NCI-H146 treated with DMSO at 0.1 percent for 48 hours (cell line): ENCODE measurements at regions not wholly inside any gene's neighbourhood (a gene's known extent, or its start where the extent isn't known, plus 50 kb on each side); places are given as distances from the start of the nearest gene placed in this dataset.

Experiments used
- DNase-seq: peaks from one replicate; lab custom pipeline; 2025; ENCODE audit not compliant: unreplicated experiment; lab: John Stamatoyannopoulos, UW

DNA sequence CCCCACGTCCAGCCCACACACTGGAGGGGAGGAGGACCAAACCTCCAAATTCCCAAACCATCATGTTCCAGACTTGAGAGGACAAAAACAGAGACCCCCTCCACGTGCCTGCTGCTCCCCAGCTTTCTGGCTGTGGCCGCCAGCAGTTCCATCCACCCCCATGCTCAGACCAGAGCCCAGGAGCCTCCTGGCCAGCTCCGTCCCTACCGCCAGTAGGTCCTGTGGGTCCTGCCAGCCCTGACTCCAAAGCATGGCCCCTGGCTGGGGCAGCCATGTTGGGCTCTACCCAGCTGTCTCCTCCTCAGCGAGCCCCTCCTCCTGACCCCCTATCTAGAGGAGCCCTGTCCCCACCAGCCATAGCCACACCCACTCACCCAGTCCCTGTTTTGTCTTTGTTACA is 227.3 kb upstream of the RTL1 start:
- no peak for DNase-seq

DNA sequence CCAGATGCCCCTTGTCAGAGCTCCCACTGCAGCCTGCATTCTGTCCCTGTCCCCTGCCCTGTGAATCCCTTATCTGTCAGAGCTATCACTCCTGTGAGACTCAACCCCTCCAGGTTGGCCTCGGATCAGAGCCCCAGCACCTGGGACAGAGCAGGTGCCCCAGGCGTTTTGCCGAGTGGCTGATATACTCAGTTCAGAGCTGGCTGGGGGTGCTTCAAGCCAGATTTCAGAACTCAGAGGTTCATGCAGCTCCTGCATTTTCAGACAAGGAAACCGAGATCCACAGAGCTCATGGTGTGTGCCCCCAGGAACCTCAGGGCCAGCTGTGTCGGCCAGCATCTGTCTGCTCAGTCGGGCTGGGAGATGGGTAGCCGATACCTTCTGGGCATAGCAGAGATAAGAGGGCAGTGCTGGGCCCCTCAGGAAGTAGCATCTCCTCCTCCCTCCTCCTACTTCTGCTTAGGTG is 228.0 kb upstream of the RTL1 start:
- no peak for DNase-seq

DNA sequence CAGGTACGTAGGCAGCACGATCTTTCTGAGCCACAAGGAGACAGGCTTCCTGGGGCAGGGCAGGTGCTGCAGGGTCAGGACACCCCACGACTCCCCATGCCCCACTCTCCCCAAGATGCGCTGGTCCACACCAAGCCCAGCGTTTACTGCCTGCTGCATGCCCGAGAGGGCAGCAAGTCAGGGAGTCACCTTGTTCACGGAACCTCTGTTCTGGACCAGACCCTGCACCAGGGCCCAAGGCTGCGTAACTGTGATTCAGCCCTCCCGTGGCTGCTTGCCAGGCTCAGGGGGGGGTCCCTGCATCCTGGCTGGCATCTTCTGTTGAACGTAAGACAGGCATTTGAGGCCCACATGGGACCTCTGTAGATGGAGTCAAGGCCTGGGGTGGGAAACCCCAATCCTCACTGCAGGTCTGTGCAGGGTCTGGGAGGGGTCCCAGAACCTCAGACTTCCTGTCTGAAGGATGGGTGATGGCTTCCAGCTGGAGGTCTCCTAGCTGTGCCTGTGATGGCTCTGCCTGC is 228.6 kb upstream of the RTL1 start:
- DNase-seq = no peak

DNA sequence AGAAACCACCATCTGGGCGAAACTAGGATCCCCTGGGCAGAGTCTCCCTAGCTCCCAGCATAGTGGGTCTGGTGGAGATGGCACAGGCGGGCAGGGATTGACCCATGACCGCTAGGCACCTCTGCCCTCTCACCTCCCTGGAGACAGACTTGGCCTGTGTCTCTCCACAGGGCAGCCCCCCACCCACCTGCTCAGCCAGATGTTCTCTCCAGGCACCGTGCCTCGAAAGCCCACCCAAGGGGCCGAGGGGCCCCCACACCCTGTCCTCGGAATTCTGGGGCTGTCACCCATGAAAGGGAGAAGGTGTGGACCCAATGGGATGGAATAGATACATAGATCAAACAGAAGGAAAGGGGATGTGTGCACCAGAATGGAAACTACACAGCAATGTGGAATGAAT is 229.1 kb upstream of the RTL1 start:
- DNase-seq = no peak

DNA sequence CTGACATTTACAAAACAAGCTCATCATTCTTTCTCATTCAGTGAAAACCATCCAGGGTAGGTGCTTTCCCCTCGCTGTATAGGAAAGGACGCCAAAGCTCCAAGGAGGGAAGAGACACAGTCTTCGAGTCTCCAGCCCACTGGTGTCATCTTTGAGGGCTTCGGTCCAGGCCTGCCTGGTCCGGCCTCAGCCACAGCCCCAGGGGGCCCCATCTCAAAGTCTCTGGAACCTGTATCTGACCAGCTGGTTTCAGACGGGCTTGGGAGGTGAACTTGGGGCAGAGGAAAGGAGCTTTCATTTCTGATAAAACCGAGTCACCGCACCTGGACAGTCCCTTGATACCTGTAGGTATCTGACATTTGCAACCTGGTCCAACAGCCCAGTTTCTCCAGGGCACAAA is 229.5 kb upstream of the RTL1 start:
- no peak for DNase-seq

DNA sequence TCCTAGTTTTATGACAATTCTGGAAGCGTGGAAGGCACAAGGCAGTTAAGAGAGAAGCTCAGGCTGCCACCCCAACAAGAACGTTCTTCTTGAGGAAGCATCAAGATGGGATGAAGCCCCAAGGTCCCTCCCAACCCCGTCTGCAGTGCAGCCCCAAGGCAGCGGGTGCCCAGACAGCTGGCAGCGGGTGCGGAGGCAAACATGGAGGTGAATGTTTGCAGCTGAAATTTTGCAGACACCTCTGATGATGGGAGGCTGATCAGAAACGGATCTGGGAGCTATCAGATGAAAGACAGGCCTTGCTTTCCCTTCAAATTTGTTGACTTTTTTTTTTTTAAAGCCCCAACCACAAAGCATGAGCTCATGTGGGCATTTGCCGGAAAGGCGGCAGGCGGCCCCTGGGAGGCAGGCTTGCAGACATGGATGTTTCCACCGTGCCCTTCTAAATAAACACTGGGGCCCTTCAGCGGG is 230.7 kb upstream of the RTL1 start:
- DNase-seq = no peak

DNA sequence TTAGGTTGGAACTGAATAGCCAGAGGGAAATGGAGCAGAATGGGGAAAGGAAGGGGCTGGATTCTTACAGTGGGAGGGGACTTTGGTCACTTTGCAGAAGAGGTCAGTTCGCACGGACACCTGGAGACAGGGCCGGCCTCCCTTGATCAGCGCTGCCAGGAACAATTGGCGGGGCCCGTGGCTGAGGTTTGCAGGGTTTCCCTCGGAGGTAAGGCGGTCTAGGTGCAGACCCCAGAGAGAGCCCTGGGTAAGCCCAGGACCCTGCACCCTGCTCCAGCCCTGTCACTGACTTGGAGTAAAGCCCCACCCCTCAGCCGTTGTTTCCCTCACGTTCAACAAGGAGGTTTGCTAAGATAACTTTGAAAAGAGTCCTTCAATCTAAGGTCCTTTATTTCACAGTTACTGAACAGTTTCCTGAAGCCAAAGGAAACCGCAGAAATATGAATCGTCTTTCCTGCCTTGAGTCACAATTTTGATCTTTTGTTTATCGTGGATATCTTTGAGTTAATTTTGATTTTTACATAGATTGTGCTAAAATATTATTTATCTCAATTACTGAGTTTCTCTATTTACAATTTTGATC is 231.4 kb upstream of the RTL1 start:
- DNase-seq = no peak

DNA sequence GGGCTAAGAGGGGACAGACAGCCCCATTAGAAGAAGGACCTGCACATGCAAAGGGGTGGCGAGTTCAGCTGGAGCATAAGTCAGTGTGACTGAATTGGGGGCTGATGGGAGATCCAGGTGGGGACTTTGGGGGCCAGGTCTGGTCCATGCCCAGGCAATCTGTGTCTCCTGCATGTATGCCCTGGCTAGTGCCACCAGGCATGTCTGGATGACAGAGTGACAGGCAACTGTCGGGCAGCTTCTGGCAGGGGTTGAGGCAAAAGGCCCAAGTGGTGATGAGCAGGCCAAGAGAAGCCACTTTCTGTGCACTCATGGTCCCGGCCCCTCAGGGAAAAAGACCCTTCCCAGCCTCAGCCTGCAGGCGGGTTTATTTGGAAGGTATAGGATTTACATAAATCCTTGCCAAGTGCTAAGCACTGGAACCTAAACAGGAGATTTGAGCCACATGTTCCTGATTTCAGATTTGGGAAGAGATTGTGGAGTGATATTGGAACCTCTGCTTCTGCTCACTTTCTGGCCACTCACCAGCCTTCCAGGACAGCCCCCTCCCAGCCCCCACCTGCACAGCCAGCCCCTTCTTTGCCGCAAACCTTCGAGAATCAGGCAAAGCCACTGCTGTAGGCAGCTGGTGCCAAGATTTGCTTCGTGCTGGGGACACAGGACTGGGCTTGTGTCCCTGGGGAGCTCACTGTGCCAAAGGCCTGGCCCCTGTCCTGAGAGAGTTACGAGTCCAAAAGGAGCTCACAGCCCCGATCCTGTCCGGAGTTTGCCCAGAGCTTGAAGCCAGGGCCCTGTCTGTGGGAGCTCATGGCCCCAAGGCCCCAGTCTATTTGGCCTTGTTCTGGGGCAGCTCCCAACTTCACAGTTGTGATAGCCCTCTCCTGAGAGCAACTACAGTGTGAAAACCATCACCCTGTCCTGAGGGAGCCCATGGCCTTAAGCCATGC is 232.5 kb upstream of the RTL1 start:
- DNase-seq = no peak

DNA sequence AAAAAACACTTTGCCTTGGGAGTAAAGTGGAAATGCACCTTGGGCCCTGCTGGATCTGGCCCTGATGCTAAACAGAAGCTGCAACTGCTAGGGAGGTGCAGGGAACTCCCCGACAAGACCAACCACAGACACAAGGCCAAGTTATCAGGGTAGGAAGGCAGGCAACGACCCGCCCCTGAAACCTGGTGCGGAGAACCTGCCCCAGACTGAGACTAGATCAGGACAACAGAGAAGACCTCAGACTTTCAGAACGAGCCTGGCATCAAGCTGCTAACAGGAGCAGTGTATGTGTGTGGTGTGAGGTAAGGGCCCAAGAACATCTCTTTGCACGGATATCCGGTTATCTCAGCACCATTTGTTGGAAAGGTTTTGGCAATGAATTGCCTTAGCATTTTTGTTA is 233.7 kb upstream of the RTL1 start:
- DNase-seq = no peak

DNA sequence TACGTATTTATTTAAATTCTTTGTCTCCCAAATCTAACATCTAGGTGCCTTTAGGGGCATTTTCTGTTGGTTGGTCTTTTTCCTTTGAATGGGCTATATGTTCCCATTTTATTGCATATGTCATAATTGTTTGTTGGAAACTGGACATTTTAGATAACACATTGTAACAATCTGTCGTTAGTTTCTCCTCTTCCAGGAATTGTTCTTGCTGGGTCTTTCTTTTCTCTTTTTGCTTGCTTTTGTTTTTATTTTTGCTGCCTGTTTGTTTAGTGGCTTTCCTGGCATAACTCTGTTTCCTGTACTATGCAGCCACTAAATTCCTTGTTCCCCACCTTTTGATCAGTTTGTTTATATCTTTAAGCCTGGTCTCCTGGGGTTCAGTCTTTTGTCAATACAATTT is 244.3 kb upstream of the RTL1 start:
- DNase-seq = no peak

DNA sequence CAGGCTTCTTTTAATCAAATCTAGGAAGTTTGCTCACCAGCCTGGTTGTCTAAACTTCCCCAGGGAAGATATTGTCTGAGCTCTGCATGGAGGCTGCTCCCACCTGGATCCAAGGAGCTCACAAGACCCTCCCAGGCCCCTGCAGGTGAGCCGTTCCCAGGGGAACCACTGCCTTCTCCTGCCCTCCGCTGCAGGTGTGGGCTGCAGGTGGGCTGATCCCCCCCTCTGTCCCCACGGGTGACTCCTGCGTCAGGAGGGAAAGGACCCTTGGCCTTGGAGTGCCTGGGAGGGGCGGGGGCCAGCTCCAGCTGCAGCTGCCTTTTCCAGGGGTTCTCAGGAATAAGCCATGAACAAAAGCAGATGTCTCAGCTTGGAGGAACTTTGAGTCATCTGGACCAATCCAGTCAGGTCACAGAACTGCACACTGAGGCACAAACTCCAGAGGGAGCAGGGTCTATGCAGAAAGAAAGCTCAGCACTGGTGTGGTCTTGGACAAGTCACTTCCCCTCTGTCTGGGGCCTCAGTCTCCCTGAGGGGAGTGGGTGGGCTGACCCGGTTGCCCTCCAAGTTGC is 246.6 kb upstream of the RTL1 start:
- DNase-seq = no peak

DNA sequence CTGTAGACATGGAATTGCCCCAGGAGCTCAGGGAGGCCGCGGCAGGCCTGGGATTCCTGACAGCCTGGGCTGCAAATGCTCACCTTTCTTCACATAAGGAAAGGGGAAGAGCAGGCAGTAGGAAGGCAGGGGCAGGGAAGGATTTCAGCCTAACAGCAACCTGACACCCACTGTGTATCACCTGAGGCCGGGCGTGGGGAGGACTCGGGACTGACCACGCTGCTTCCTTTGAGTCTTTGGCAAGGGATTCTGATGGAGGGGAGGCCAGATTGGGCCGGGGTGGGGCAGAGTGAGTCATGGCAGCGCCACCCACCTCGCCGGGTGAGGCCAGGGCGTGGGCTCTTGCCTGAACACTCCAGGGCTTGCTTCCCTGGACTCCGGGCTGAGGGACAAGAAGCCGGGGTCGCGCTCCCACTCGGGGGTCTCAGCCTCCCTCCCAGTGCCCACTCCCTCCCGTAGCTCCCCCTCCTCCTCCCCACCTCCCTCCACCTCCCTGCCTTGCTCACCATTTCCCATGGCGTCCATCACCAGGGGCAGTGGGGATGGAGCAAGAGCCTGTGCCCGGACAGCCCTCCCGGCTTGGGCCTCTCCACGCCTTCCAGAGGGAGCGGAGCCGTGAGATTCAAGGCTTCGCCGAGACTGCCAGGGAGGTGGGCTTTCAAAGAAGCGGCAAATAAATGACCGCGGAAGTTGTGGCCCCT is 247.9 kb upstream of the RTL1 start:
- no peak for DNase-seq

DNA sequence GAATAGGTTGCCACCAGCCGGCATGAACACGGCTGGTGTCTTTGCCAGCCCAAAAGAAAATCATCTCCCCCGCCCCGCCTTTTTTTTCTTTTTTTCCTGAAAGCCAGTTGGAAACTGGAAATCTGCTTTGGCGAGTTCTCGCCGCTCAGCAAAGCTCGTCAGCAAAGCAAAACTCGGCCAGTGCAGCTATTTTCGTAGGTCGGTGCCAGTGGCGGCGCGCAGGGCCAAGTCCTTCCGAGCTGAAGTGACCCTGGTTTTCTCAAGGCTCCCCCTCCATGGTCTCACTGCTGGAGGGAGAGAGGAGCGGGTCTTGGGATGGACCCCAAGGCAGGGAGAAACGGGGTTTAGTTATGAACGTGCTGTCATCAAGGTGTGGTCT is 248.4 kb upstream of the RTL1 start:
- DNase-seq = no peak

DNA sequence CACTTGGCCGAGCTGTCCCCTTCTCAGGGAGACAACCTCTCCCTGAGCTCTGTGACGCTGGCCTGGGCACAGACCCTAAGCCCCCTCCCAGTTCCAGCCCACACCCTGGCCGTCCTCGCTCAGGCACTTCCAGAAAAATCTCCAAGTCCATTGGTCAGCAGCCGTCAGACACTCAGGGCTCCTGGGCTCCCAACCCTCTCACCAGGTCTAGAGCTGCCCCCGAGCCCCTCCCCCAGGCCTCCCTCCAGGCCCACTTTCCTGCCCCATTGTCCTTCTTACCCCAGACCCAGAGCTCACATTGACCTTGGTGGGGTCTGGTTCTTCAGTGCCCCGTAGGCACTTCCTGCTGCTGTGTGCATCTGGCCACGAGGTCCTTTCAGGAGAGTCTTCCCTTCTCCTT is 249.3 kb upstream of the RTL1 start:
- no peak for DNase-seq

DNA sequence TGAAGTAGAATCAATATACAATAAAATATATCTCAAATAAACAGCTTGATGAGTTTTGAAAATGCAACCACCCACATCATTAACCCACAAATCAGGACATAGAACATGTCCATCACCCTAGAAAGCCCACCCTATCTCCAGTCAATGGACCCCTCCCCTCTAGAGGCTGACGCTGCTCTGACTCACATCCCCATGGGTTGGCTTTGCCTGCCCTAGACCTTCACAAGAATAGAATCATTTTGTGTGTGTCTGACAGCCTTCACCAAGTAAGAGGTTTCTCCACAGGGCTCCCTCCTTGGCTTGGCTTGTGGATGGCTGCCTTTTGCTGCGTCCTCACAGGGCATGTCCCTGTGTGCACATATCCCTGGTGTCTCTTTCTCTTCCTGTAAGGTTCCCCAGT is 250.2 kb upstream of the RTL1 start:
- DNase-seq = no peak

DNA sequence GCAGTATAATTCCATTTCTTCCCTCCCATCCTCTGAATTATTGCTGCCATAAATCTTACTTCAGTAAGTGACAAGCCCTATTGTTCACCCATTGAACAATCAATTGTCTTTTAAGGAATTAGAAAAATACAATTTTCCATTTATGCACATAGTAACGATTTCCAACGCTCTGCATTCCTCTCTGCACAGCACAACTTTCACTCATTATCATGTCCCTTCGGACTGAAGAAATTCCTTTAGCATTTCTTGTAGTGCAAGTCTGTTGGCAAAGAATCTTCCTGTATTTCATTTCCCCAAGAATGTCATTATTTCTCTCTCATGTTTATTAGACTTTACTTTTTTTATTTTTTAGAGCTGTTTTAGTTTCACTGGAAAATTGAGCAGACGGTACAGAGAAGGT is 252.1 kb upstream of the RTL1 start:
- no peak for DNase-seq

DNA sequence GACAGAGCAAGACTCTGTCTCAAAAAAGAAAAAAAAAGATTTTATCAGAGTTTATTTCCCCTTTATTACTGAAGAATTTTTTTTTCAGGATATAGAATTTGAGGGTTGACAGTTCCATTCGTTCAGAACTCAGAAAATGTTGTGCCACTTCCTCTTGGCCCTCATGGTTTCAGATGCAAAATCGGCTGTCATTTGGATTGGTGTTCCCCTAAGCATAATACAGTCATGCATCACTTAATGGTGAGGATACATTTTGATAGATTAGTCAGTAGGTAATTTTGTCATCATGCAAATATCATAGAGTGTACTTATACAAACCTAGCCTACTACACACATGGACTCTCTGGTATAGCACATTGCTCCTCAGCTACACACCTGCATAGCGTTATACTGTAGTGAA is 263.9 kb upstream of the RTL1 start:
- no peak for DNase-seq

DNA sequence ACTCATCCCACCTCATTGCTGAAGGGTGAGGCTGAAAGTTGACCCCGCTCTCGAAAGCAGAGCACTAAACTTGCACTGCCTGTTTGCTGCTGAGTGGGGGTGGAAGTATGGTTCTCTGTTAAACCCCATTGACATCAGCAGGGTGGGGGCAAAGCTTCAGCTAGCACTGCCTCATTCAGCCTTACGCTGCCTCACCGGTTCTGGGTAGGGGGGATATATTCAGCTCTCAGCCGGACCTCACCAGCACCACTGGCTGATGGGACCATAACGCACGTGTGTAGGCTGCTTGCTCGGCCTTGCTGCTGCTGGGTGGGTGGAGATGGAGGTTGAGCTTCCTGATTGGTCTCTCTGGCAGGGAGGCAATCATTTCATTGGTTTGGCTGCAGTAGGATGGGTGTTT is 265.7 kb upstream of the RTL1 start:
- DNase-seq = no peak

DNA sequence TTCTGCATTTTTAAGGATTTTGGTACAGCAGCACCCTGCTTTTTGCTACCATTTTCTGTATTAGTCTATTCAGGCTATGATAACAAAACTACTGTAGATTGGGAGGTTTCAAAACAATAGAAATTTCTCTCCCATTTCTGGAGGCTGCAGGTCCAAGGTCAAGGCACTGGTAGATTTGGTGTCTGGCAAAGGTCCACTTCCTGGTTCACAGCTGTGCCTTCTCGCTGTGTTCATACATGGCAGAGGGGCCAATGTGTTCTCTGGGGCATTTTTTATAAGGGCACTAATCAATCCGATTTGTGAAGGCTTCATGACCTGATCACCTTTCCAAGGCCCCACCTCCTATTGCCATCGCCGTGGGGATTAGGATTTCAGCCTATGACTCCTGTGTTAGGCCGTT is 268.1 kb upstream of the RTL1 start:
- no peak for DNase-seq

DNA sequence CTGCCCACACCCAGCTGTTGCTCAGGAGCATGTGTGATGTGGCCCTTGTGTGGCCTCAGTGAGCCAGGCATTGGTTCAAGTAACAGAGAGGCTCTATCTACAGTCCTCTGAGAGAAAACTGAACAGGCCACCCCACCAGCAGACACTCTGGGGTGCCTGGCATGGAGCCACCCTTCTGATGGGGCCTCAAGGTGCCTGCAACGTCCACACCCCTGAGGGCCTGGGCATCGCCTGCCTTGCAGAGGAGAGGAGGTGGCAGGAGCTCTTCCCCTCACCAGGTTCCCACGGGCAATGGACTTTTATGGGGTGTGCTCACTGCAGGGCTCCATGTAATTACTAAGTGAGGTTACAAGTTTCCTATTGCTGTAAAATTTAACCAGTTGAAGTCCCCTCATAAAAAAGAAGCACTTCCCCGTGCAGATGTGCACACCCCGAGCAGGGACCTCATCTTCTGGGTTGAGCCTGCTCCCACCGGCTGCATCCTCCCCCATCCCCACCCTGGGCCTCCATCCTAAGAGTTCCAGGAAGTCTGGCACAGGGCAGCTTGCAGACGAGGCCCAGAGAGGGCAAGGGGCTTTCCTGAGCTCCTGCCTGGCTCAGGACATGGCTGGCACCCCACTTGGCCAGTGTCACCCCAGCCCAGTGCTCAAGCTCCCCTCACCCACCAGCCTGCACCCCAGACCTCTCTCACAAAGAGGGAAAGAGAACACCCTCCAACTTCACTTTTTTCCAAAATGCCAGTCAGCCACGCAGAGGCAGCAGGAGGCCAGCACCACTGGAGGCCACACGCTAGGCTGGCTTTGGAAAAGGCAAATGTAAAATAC is 270.4 kb upstream of the RTL1 start:
- no peak for DNase-seq

DNA sequence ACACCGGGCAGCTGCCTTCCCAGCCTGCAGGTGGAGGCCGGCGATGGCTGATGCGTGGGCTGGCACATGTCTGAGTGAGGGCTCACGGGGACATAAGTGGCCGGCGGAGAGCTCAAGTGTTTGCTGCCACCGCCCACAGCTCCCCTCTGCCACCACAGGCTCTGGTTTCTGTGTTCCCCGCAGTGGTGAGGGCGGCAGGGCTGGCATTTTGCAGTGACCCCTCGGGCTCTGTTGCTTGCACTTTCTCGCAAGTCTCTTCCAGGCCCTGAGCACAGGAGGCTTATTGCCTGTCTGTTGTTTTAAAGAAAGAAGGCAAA is 271.0 kb upstream of the RTL1 start:
- DNase-seq = no peak
